Liver (tissue), 3 donors: ENCODE measurements at regions not wholly inside any gene's neighbourhood (a gene's known extent, or its start where the extent isn't known, plus 50 kb on each side); places are given as distances from the start of the nearest gene placed in this dataset.

Experiments used
- EGR1 ChIP-seq, 2 donors: IDR thresholded peaks; 2 replicates each; pipeline ENCODE4 v1.6.1; 2016 to 2018; ENCODE audit warnings: antibody characterized with exemption in 2 of 2, low read depth in 2 of 2
- HNF4G ChIP-seq: IDR thresholded peaks from 2 replicates; pipeline ENCODE4 v1.6.1; 2016; ENCODE audit warnings: antibody characterized with exemption
- RAD21 ChIP-seq, 2 donors: IDR thresholded peaks; 2 replicates each; pipeline ENCODE4 v1.6.1; 2016; ENCODE audit warnings: antibody characterized with exemption in 2 of 2, mild to moderate bottlenecking in 2 of 2
- SP1 ChIP-seq: IDR thresholded peaks from 2 replicates; pipeline ENCODE4 v1.6.1; 2018; ENCODE audit warnings: antibody characterized with exemption, mild to moderate bottlenecking
- TF ChIP-seq, protein P1 (sequence below): fragments of 150-350 bp; IDR thresholded peaks from 2 replicates; pipeline ENCODE4 v1.5.1; 2017; ENCODE audit warnings: improper control_type of control experiment, low read depth, low read length; ENCODE audit not compliant: missing input control
- TF ChIP-seq, protein P2 (sequence below): IDR thresholded peaks from 2 replicates; pipeline ENCODE4 v1.6.1; 2016; ENCODE audit warnings: antibody characterized with exemption
- TF ChIP-seq, protein P3 (sequence below): IDR thresholded peaks from 2 replicates; pipeline ENCODE4 v1.6.1; 2016; ENCODE audit warnings: antibody characterized with exemption
- donor health status: healthy.
- donor health status: healthy.

DNA sequence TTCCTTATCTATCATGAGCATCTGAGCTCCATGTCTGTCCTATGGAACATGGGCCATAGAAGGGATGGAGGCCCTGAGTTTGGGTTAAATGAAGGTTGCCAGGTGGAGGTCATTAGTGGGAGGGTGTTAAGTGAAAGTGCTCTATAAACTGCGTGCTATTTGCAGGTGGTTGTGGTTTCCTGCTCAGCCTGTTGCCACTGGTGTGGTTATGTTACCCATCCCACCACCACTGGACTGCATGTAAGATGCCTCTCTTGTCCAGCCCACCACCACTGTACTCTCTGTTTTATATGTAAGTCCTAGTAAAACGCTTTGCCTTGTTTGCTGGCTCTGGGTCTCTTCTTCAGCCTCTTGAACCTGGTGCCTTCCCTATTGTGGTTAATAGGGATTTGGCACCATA lies 711.2 kb downstream of the SORCS3 start:
- TF ChIP-seq, protein P1, sequence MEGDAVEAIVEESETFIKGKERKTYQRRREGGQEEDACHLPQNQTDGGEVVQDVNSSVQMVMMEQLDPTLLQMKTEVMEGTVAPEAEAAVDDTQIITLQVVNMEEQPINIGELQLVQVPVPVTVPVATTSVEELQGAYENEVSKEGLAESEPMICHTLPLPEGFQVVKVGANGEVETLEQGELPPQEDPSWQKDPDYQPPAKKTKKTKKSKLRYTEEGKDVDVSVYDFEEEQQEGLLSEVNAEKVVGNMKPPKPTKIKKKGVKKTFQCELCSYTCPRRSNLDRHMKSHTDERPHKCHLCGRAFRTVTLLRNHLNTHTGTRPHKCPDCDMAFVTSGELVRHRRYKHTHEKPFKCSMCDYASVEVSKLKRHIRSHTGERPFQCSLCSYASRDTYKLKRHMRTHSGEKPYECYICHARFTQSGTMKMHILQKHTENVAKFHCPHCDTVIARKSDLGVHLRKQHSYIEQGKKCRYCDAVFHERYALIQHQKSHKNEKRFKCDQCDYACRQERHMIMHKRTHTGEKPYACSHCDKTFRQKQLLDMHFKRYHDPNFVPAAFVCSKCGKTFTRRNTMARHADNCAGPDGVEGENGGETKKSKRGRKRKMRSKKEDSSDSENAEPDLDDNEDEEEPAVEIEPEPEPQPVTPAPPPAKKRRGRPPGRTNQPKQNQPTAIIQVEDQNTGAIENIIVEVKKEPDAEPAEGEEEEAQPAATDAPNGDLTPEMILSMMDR, result no peak
- TF ChIP-seq, protein P2, sequence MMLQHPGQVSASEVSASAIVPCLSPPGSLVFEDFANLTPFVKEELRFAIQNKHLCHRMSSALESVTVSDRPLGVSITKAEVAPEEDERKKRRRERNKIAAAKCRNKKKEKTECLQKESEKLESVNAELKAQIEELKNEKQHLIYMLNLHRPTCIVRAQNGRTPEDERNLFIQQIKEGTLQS, result no peak
- TF ChIP-seq, protein P3, sequence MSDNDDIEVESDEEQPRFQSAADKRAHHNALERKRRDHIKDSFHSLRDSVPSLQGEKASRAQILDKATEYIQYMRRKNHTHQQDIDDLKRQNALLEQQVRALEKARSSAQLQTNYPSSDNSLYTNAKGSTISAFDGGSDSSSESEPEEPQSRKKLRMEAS, result no peak
- TF ChIP-seq SP1, result no peak
- TF ChIP-seq EGR1 (IDR thresholded peaks at IDR 0.05; ENCODE audit: low read depth in 2 of 2), result no peak
- TF ChIP-seq RAD21 (IDR thresholded peaks at IDR 0.05), result no peak
- no peak for TF ChIP-seq HNF4G
